SK-N-SH (cell line): ENCODE measurements at regions not wholly inside any gene's neighbourhood (a gene's known extent, or its start where the extent isn't known, plus 50 kb on each side); places are given as distances from the start of the nearest gene placed in this dataset.

Source experiments
- ELF1 ChIP-seq: IDR thresholded peaks from 2 replicates; pipeline ENCODE4 v1.4.0; 2012
- FOXM1 ChIP-seq: IDR thresholded peaks from 2 replicates; pipeline ENCODE4 v1.4.0; 2012; ENCODE audit warnings: low read depth, mild to moderate bottlenecking
- POLR2AphosphoS5 ChIP-seq: IDR thresholded peaks from 2 replicates; pipeline ENCODE4 v1.6.1; 2012; ENCODE audit warnings: low read depth, low read length
- SMC3 ChIP-seq: IDR thresholded peaks from 2 replicates; pipeline ENCODE4 v1.6.1; 2012; ENCODE audit warnings: low read depth, low read length, improper control_type of control experiment
- TF ChIP-seq, protein P1 (sequence below): fragments of 200-600 bp; sonication (generic); IDR thresholded peaks from 2 replicates; pipeline ENCODE4 v1.6.1; 2017; ENCODE audit warnings: antibody characterized with exemption, mild to moderate bottlenecking, moderate library complexity
- TF ChIP-seq, protein P2 (sequence below): fragments of 150-350 bp; IDR thresholded peaks from 2 replicates; pipeline ENCODE4 v1.6.1; 2017; ENCODE audit warnings: antibody characterized with exemption, low read length, low read depth, borderline replicate concordance
- TF ChIP-seq, protein P3 (sequence below): IDR thresholded peaks from 2 replicates; pipeline ENCODE4 v1.4.0; 2012; ENCODE audit warnings: low read depth, borderline replicate concordance
- TF ChIP-seq, protein P4 (sequence below): IDR thresholded peaks from 2 replicates; pipeline ENCODE4 v1.6.1; 2012; ENCODE audit warnings: mild to moderate bottlenecking, low read depth, low read length, moderate library complexity

DNA sequence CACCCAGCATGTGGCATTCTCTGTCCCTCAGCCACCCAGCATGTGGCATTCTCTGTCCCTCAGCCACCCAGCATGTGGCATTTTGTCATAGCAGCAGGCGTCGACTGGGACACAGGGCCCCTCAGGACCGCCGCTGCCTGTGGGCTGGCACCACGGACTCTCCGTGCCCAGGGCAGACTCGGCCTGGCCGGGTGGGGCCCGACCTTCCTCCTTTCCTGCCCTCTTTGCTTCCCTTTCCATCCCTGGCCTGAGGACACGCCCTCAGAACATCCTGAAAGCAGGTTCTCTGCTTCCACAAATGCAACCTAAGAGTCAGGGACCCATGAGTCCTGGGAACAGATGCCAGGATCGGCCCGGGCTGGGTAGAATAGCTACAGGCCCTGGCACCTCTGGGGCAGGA, 291.4 kb upstream of the SALL3 start:
- TF ChIP-seq SMC3 (no peak), POLR2AphosphoS5 (no peak), ELF1 (no peak), FOXM1 (no peak)
- TF ChIP-seq, protein P1, sequence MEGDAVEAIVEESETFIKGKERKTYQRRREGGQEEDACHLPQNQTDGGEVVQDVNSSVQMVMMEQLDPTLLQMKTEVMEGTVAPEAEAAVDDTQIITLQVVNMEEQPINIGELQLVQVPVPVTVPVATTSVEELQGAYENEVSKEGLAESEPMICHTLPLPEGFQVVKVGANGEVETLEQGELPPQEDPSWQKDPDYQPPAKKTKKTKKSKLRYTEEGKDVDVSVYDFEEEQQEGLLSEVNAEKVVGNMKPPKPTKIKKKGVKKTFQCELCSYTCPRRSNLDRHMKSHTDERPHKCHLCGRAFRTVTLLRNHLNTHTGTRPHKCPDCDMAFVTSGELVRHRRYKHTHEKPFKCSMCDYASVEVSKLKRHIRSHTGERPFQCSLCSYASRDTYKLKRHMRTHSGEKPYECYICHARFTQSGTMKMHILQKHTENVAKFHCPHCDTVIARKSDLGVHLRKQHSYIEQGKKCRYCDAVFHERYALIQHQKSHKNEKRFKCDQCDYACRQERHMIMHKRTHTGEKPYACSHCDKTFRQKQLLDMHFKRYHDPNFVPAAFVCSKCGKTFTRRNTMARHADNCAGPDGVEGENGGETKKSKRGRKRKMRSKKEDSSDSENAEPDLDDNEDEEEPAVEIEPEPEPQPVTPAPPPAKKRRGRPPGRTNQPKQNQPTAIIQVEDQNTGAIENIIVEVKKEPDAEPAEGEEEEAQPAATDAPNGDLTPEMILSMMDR = no peak
- TF ChIP-seq, protein P2, sequence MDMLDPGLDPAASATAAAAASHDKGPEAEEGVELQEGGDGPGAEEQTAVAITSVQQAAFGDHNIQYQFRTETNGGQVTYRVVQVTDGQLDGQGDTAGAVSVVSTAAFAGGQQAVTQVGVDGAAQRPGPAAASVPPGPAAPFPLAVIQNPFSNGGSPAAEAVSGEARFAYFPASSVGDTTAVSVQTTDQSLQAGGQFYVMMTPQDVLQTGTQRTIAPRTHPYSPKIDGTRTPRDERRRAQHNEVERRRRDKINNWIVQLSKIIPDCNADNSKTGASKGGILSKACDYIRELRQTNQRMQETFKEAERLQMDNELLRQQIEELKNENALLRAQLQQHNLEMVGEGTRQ = no peak
- TF ChIP-seq, protein P3, sequence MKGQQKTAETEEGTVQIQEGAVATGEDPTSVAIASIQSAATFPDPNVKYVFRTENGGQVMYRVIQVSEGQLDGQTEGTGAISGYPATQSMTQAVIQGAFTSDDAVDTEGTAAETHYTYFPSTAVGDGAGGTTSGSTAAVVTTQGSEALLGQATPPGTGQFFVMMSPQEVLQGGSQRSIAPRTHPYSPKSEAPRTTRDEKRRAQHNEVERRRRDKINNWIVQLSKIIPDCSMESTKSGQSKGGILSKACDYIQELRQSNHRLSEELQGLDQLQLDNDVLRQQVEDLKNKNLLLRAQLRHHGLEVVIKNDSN = no peak
- TF ChIP-seq, protein P4, sequence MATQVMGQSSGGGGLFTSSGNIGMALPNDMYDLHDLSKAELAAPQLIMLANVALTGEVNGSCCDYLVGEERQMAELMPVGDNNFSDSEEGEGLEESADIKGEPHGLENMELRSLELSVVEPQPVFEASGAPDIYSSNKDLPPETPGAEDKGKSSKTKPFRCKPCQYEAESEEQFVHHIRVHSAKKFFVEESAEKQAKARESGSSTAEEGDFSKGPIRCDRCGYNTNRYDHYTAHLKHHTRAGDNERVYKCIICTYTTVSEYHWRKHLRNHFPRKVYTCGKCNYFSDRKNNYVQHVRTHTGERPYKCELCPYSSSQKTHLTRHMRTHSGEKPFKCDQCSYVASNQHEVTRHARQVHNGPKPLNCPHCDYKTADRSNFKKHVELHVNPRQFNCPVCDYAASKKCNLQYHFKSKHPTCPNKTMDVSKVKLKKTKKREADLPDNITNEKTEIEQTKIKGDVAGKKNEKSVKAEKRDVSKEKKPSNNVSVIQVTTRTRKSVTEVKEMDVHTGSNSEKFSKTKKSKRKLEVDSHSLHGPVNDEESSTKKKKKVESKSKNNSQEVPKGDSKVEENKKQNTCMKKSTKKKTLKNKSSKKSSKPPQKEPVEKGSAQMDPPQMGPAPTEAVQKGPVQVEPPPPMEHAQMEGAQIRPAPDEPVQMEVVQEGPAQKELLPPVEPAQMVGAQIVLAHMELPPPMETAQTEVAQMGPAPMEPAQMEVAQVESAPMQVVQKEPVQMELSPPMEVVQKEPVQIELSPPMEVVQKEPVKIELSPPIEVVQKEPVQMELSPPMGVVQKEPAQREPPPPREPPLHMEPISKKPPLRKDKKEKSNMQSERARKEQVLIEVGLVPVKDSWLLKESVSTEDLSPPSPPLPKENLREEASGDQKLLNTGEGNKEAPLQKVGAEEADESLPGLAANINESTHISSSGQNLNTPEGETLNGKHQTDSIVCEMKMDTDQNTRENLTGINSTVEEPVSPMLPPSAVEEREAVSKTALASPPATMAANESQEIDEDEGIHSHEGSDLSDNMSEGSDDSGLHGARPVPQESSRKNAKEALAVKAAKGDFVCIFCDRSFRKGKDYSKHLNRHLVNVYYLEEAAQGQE = no peak
